ENCODE measurements at regions not wholly inside any gene's neighbourhood (a gene's known extent, or its start where the extent isn't known, plus 50 kb on each side); places are given as distances from the start of the nearest gene placed in this dataset.
"Not testable (repeated sequence)": the region's sequence is repeated elsewhere in the genome, so short reads cannot be mapped to it uniquely, and the experiment has no call there.

- TF ChIP-seq CTCF (IDR thresholded peaks at IDR 0.05; ENCODE audit: unreplicated experiment), result no peak
Measured at GRCh38 chr11:50088231-50088630, 55.6 kb downstream of the OR4C45 start.

GRCh38 chr11:50098186-50098725, 65.6 kb downstream of the OR4C45 start:
- Mint-ChIP-seq H3K27me3 (ENCODE audit: unreplicated experiment) (peaks cover 8% of the 10 kb centered on the region), H3K27ac (ENCODE audit: unreplicated experiment) (no peak overlapping the region), H3K4me1 (ENCODE audit: unreplicated experiment) (no peaks in the 10 kb centered on the region), H3K9me3 (ENCODE audit: unreplicated experiment) (peaks cover 20% of the 10 kb centered on the region), H3K36me3 (ENCODE audit: low read depth, unreplicated experiment) (peaks cover 16% of the 10 kb centered on the region), H3K4me3 (ENCODE audit: unreplicated experiment) (no peak overlapping the region)
- no peak for TF ChIP-seq CTCF (IDR thresholded peaks at IDR 0.05; ENCODE audit: unreplicated experiment)
- DNase-seq (ENCODE audit: low spot score), result no peak

More at GRCh38 chr11:50088231-50088630, 55.6 kb downstream of the OR4C45 start:
- no peak overlapping the region for H3K27ac Mint-ChIP-seq (ENCODE audit: unreplicated experiment)
- no peak for DNase-seq (ENCODE audit: low spot score)
- no peaks in the 10 kb centered on the region for H3K4me1 Mint-ChIP-seq (ENCODE audit: unreplicated experiment)
- H3K9me3 Mint-ChIP-seq (ENCODE audit: unreplicated experiment), result peaks cover 36% of the 10 kb centered on the region
- H3K36me3 Mint-ChIP-seq (ENCODE audit: low read depth, unreplicated experiment), result peaks cover 19% of the 10 kb centered on the region
- no peak overlapping the region for H3K4me3 Mint-ChIP-seq (ENCODE audit: unreplicated experiment)
- peaks cover 3% of the 10 kb centered on the region for H3K27me3 Mint-ChIP-seq (ENCODE audit: unreplicated experiment)

GRCh38 chr11:50102916-50103315, 70.2 kb downstream of the OR4C45 start:
- peaks cover 7% of the 10 kb centered on the region for H3K27me3 Mint-ChIP-seq (ENCODE audit: unreplicated experiment)
- peaks cover 4% of the 10 kb centered on the region for H3K36me3 Mint-ChIP-seq (ENCODE audit: low read depth, unreplicated experiment)
- H3K4me3 Mint-ChIP-seq (ENCODE audit: unreplicated experiment), result peak overlapping the region; percentile 71
- H3K27ac Mint-ChIP-seq (ENCODE audit: unreplicated experiment), result no peak overlapping the region
- no peaks in the 10 kb centered on the region for H3K4me1 Mint-ChIP-seq (ENCODE audit: unreplicated experiment)
- peaks cover 18% of the 10 kb centered on the region for H3K9me3 Mint-ChIP-seq (ENCODE audit: unreplicated experiment)
- DNase-seq (ENCODE audit: low spot score), result no peak
- TF ChIP-seq CTCF (IDR thresholded peaks at IDR 0.05; ENCODE audit: unreplicated experiment), result no peak

GRCh38 chr11:50140686-50141085, 108.0 kb downstream of the OR4C45 start:
- not testable (repeated sequence) for H3K4me1 Mint-ChIP-seq (ENCODE audit: unreplicated experiment); H3K36me3 Mint-ChIP-seq (ENCODE audit: low read depth, unreplicated experiment); DNase-seq (ENCODE audit: low spot score); H3K27me3 Mint-ChIP-seq (ENCODE audit: unreplicated experiment); H3K4me3 Mint-ChIP-seq (ENCODE audit: unreplicated experiment); H3K27ac Mint-ChIP-seq (ENCODE audit: unreplicated experiment)
- H3K9me3 Mint-ChIP-seq (ENCODE audit: unreplicated experiment), result peaks cover 26% of the 10 kb centered on the region

- H3K9me3 Mint-ChIP-seq (ENCODE audit: unreplicated experiment), result peaks cover 30% of the 10 kb centered on the region
Measured at GRCh38 chr11:50146308-50146707, 113.6 kb downstream of the OR4C45 start.

GRCh38 chr11:50147946-50148345, 115.3 kb downstream of the OR4C45 start:
- not testable (repeated sequence) for DNase-seq (ENCODE audit: low spot score); H3K27me3 Mint-ChIP-seq (ENCODE audit: unreplicated experiment); H3K4me3 Mint-ChIP-seq (ENCODE audit: unreplicated experiment); H3K4me1 Mint-ChIP-seq (ENCODE audit: unreplicated experiment); H3K27ac Mint-ChIP-seq (ENCODE audit: unreplicated experiment); H3K36me3 Mint-ChIP-seq (ENCODE audit: low read depth, unreplicated experiment)
- H3K9me3 Mint-ChIP-seq (ENCODE audit: unreplicated experiment), result peaks cover 29% of the 10 kb centered on the region

More at GRCh38 chr11:50146308-50146707, 113.6 kb downstream of the OR4C45 start:
- not testable (repeated sequence) for H3K27ac Mint-ChIP-seq (ENCODE audit: unreplicated experiment); H3K36me3 Mint-ChIP-seq (ENCODE audit: low read depth, unreplicated experiment); H3K4me1 Mint-ChIP-seq (ENCODE audit: unreplicated experiment); H3K27me3 Mint-ChIP-seq (ENCODE audit: unreplicated experiment); DNase-seq (ENCODE audit: low spot score); H3K4me3 Mint-ChIP-seq (ENCODE audit: unreplicated experiment)
